Endothelial cell of umbilical vein (primary cell): ENCODE measurements at regions not wholly inside any gene's neighbourhood (a gene's known extent, or its start where the extent isn't known, plus 50 kb on each side); places are given as distances from the start of the nearest gene placed in this dataset.

Experiments used
- BruUV-seq: library from RNA; stranded (reverse); fragments of 400-500 nt; replicated peaks from 2 replicates; lab custom pipeline; 2021; lab: Mats Ljungman, UMichigan
- CTCF ChIA-PET: fragments of 300-600, 350-600 bp; sonication (Branson Sonifier 250); formaldehyde crosslinking; loops from one replicate; lab custom pipeline; 2021; ENCODE audit warnings: antibody characterized with exemption, inconsistent platforms; lab: Charles Lee
- POLR2A ChIA-PET: fragments of 300-600, 350-600 bp; sonication (Branson Sonifier 250); formaldehyde crosslinking; loops from one replicate; lab custom pipeline; 2021; ENCODE audit warnings: antibody characterized with exemption, inconsistent platforms; lab: Charles Lee
- DNase-seq: peaks from one replicate; pipeline ENCODE4 v3.0.0-alpha.2; 2011; ENCODE audit warnings: low read depth, low spot score
- FAIRE-seq: peaks from 2 replicates; lab custom pipeline; 2011; peaks lifted over from hg19 to GRCh38; lab: Jason Lieb, UNC
- H2AFZ ChIP-seq: 2 replicates; pipeline ENCODE4 v1.6.0; 2012; ENCODE audit warnings: low read depth, low read length, control low read depth, inconsistent platforms
- H3K27ac ChIP-seq: 2 replicates; pipeline ENCODE4 v1.5.1; 2011; ENCODE audit warnings: low read depth, mild to moderate bottlenecking, control low read depth, low read length, moderate library complexity; ENCODE audit not compliant: insufficient read depth
- H3K27me3 ChIP-seq, 2 experiments: 2 replicates each; pipeline versions ENCODE4 v1.6.0 to v1.6.1; 2011; ENCODE audit warnings: low read length in 2 of 2, mixed read lengths in 1 of 2; ENCODE audit not compliant: control insufficient read depth in 2 of 2, insufficient read depth in 2 of 2
- H3K36me3 ChIP-seq, 2 experiments: 2 replicates in 1 of 2; 3 replicates in 1 of 2; pipeline ENCODE4 v1.5.1; 2011; ENCODE audit warnings: low read length in 2 of 2, mild to moderate bottlenecking in 1 of 2, moderate library complexity in 1 of 2; ENCODE audit not compliant: control insufficient read depth in 2 of 2, insufficient read depth in 2 of 2; ENCODE audit errors: extremely low read depth in 1 of 2
- H3K4me1 ChIP-seq: 3 replicates; pipeline ENCODE4 v1.5.1; 2011; ENCODE audit warnings: mild to moderate bottlenecking, low read length; ENCODE audit not compliant: control insufficient read depth, insufficient read depth; ENCODE audit errors: extremely low read depth
- H3K4me2 ChIP-seq: 2 replicates; pipeline ENCODE4 v1.6.1; 2011; ENCODE audit warnings: low read length, control low read depth, mixed read lengths; ENCODE audit not compliant: insufficient read depth
- H3K4me3 ChIP-seq, 3 experiments: fragments of 200-600 bp in 1 of 3; sonication (generic), shearing (Covaris generic) in 1 of 3; replicated peaks in 1 of 3; 2 replicates each; pipeline ENCODE4 v1.5.1; 2011 to 2016; ENCODE audit warnings: control low read depth in 3 of 3, low read length in 3 of 3, mild to moderate bottlenecking in 2 of 3, inconsistent platforms in 1 of 3, low read depth in 1 of 3, moderate library complexity in 1 of 3; ENCODE audit not compliant: insufficient read depth in 1 of 3
- H3K79me2 ChIP-seq: 2 replicates; pipeline ENCODE4 v1.6.0; 2012; ENCODE audit warnings: low read length, inconsistent platforms; ENCODE audit not compliant: control insufficient read depth, insufficient read depth
- H3K9ac ChIP-seq: replicated peaks from 2 replicates; pipeline ENCODE3; 2011; ENCODE audit warnings: low read length, control low read depth; ENCODE audit not compliant: insufficient read depth; ENCODE audit errors: extremely low read depth
- H3K9me1 ChIP-seq: replicated peaks from 3 replicates; pipeline ENCODE4 v1.6.0; 2011; ENCODE audit warnings: mild to moderate bottlenecking, low read length; ENCODE audit not compliant: control insufficient read depth, insufficient read depth; ENCODE audit errors: extremely low read depth
- H3K9me3 ChIP-seq: replicated peaks from 2 replicates; pipeline ENCODE4 v1.5.1; 2012; ENCODE audit warnings: low read length, inconsistent platforms; ENCODE audit not compliant: control insufficient read depth, insufficient read depth
- H4K20me1 ChIP-seq: replicated peaks from 2 replicates; pipeline ENCODE3; 2011; ENCODE audit warnings: mild to moderate bottlenecking, low read length; ENCODE audit not compliant: control insufficient read depth, insufficient read depth; ENCODE audit errors: extremely low read depth
- CTCF ChIP-seq, 2 donors: IDR thresholded peaks; 1 replicate in 1 of 2; 2 replicates in 1 of 2; pipeline ENCODE4 v1.5.1; 2011; ENCODE audit warnings: low read length in 2 of 2, mild to moderate bottlenecking in 2 of 2, moderate library complexity in 2 of 2, control low read depth in 1 of 2, inconsistent platforms in 1 of 2, low read depth in 1 of 2; ENCODE audit not compliant: insufficient read depth in 1 of 2; ENCODE audit errors: extremely low read depth in 1 of 2
- EZH2 ChIP-seq: IDR thresholded peaks from 2 replicates; pipeline ENCODE4 v1.6.1; 2012; ENCODE audit warnings: borderline replicate concordance, low read depth, mild to moderate bottlenecking, moderate library complexity, low read length, inconsistent platforms; ENCODE audit not compliant: severe bottlenecking
- FOS ChIP-seq: IDR thresholded peaks from 2 replicates; pipeline ENCODE4 v1.6.1; 2011; ENCODE audit warnings: mild to moderate bottlenecking, low read length, moderate library complexity, borderline replicate concordance; ENCODE audit not compliant: insufficient read depth
- GATA2 ChIP-seq: IDR thresholded peaks from 2 replicates; pipeline ENCODE4 v1.7.0; 2011; ENCODE audit warnings: low read depth, mild to moderate bottlenecking, moderate library complexity, mixed read lengths, low read length; ENCODE audit not compliant: insufficient read length, insufficient read depth
- JUN ChIP-seq: IDR thresholded peaks from 2 replicates; pipeline ENCODE4 v1.6.1; 2011; ENCODE audit warnings: borderline replicate concordance, low read depth; ENCODE audit not compliant: insufficient read length, insufficient read depth
- MAX ChIP-seq: IDR thresholded peaks from 2 replicates; pipeline ENCODE4 v1.6.1; 2011; ENCODE audit not compliant: insufficient read depth, insufficient read length
- MYC ChIP-seq: IDR thresholded peaks from one replicate; pipeline ENCODE4 v1.6.1; 2011; ENCODE audit warnings: mild to moderate bottlenecking, low read depth, low read length
- POLR2A ChIP-seq: IDR thresholded peaks from 2 replicates; pipeline ENCODE4 v1.6.1; 2012; ENCODE audit warnings: low read depth, mild to moderate bottlenecking, control low read depth, low read length
- POLR2AphosphoS5 ChIP-seq: IDR thresholded peaks from 2 replicates; pipeline ENCODE4 v1.6.1; 2012; ENCODE audit warnings: low read depth, mild to moderate bottlenecking, control low read depth, low read length, moderate library complexity; ENCODE audit not compliant: insufficient read depth
- dilution Hi-C: fragments of 300-500 bp; cut with MboI; formaldehyde crosslinking; loops from one replicate; pipeline ENCODE4 v1.15.0; 2019; ENCODE audit warnings: low sequenced_read_pairs; ENCODE audit not compliant: extremely low pct_ligation_motif_present
- intact Hi-C: fragments of 100-400 bp; cut with micrococcal nuclease; formaldehyde crosslinking; loops from one replicate; pipeline ENCODE4 v1.10.0; 2022

GRCh38 chr1:218772575-218772974 is 401.1 kb upstream of the LYPLAL1 start:
- H3K9ac ChIP-seq = no peak overlapping the region
- H3K79me2 ChIP-seq = no peaks in the 10 kb centered on the region
- H3K27ac ChIP-seq = no peak overlapping the region
- H3K4me1 ChIP-seq = no peaks in the 10 kb centered on the region
- TF ChIP-seq CTCF (IDR thresholded peaks at IDR 0.05; ENCODE audit: extremely low read depth in 1 of 2, insufficient read depth in 1 of 2, low read depth in 1 of 2, low read length in 2 of 2) (no peak), POLR2AphosphoS5 (no peak), JUN (no peak), GATA2 (no peak), EZH2 (no peak), POLR2A (no peak), FOS (no peak), MAX (no peak), MYC (no peak)
- H3K27me3 ChIP-seq = no peaks in the 10 kb centered on the region
- no peak overlapping the region for H3K4me3 ChIP-seq
- H2AFZ ChIP-seq = no peak overlapping the region
- no peaks in the 10 kb centered on the region for H3K9me1 ChIP-seq
- H3K36me3 ChIP-seq = no peaks in the 10 kb centered on the region
- ChIA-PET POLR2A (no interaction called here), CTCF (no interaction called here)
- H3K9me3 ChIP-seq = no peaks in the 10 kb centered on the region
- no peak overlapping the region for H3K4me2 ChIP-seq
- no TSS peak for BruUV-seq
- dilution Hi-C loops (no loop called here), intact Hi-C loops (no loop called here)
- H4K20me1 ChIP-seq = no peaks in the 10 kb centered on the region
- FAIRE-seq = no peak
- no peak for DNase-seq
